GM12872 (cell line): ENCODE measurements at regions not wholly inside any gene's neighbourhood (a gene's known extent, or its start where the extent isn't known, plus 50 kb on each side); places are given as distances from the start of the nearest gene placed in this dataset.

Experiments used
- CTCF ChIP-seq: IDR thresholded peaks from 3 replicates; pipeline ENCODE4 v1.5.1; 2011; ENCODE audit warnings: low read depth, mild to moderate bottlenecking, low read length, moderate library complexity; ENCODE audit not compliant: insufficient read depth

- TF ChIP-seq CTCF = no peak
Observed at GRCh38 chr15:69780981-69781380, 316.7 kb downstream of the TLE3 start.

- TF ChIP-seq CTCF = no peak
Observed at GRCh38 chr15:69781411-69782125, 316.1 kb downstream of the TLE3 start.

- TF ChIP-seq CTCF = no peak
Observed at GRCh38 chr15:69782139-69782658, 315.5 kb downstream of the TLE3 start.

GRCh38 chr15:69782809-69783208, 314.9 kb downstream of the TLE3 start:
- no peak for TF ChIP-seq CTCF

- TF ChIP-seq CTCF = no peak
Observed at GRCh38 chr15:69783211-69783610, 314.5 kb downstream of the TLE3 start.

GRCh38 chr15:69784798-69785566, 312.7 kb downstream of the TLE3 start:
- no peak for TF ChIP-seq CTCF

- no peak for TF ChIP-seq CTCF
Observed at GRCh38 chr15:69786136-69786701, 311.5 kb downstream of the TLE3 start.
